ENCODE measurements at regions not wholly inside any gene's neighbourhood (a gene's known extent, or its start where the extent isn't known, plus 50 kb on each side); places are given as distances from the start of the nearest gene placed in this dataset.

DNA sequence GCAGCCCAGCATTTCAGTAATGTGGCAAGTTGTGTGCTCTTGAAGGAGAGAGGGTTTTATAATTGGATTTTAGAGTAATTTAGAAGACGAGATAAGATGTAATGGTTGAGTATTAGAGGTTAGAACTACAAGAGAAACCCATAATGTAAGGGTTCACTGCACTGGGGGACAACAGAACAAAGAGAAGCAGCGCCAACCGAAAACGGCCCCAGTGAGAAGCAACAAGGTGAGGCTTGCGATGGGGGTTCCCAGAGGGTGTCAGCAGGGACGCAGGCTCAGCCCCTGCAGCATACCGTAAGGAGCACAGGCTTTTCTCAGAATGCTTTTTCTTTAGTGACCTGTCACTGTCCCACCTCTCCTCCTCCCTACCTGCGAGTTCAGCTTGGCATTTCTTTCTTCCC lies 183.9 kb upstream of the ETAA1 start:
- no peak for DNase-seq

DNA sequence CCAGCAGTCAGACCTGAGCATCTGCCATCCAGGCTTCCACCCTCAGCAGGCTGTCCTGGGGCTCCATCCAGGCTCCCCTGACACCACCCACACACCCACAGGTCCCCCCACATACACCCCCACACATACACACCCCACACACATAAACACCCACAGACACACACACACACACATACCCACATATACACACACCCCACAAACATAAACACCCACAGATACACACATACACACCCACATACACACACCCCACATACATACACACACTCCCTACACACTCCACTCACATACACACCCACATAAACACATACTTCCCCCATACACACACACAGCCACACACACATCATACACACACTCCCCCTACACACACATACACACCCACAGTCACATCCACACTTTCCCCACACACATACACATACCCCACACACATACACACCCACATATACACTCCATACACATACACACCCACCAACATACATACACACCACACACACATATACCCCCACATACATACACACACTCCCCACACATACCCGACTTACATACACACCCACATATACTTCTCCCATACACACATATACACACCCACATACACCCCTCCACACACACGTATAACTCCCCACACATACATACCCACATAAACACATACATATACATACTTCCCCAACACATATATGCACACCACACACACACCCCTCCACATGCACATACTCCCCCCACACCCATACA lies 183.3 kb upstream of the ETAA1 start:
- DNase-seq, result no peak

DNA sequence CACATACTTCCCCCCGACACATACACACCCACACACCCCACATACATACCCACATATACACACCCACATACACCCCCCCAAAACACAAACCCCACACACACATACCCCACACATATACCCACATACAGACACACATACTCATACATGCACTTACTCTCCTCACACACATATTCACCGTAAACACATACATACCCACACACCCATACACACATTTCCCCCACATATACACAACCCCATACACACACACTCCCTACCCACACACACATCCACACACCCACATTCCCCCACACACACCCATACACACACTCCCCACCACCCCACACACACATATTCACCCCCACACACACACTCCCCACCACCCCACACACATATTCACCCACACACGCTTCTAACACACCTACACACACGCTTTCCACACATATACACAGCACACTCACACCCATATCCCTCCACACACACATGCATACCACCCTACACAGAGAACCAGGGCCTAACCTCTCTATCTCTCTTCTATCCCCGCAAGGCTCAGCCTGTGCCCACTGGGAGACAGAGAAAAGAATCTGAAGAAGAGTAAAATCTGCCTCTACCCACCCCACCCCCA lies 182.4 kb upstream of the ETAA1 start:
- no peak for DNase-seq

DNA sequence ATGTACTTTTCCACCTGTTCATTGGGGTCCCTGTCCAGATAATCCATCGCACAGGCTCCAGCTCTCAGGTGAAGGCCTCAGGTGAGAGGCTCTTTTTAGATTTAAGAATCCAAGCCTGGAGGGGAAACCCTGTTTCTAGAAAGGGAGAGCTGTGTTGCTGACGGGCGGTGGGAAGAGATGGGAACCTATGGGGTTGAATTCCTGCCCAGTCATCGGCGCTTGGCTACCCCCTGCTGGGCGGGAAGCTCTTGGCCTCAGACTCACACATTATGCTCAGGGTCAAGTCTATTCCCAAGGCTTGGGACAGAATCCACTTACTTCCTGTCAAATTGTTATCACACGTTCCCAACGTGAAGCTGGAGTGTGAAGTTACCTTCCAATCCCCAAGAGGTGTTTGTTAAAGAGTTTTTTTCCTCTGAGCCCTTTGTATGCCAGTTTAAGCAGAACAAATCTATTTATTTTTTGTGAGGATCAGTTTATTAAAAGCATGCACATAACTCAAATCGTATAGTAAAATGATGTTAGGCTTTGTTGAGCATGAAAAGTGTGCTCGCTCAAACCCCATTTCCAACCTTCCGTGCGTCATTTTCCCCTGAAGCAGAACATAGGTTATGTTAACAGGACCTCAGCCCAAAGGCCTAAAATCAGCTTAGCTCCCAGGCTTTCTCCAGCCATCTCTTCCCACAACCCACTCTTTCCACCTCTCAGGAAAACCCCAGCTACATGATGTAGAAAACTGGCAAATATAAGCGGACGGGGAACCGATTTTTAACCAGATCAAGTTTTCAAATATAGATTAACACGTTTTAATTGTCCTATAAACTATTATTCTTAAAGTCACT lies 181.7 kb upstream of the ETAA1 start:
- no peak for DNase-seq

DNA sequence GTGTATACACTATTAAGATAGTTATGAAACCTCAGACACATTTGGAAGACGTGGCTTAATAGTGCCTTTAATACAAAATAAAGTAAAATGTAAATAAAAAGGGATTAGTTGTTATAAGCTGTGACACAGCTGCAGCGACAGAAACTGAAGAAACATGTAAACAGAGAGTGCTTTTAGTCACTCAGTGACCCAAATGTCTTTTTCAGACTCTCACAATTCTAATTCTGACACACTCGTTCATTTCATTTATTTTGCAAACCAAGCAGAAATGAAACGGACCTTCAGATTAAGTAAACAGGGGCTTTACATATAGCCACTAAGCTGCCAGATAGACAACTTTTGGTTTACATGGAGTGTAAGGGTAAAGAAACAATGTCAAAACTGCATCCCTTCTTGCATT lies 181.0 kb upstream of the ETAA1 start:
- no peak for DNase-seq

DNA sequence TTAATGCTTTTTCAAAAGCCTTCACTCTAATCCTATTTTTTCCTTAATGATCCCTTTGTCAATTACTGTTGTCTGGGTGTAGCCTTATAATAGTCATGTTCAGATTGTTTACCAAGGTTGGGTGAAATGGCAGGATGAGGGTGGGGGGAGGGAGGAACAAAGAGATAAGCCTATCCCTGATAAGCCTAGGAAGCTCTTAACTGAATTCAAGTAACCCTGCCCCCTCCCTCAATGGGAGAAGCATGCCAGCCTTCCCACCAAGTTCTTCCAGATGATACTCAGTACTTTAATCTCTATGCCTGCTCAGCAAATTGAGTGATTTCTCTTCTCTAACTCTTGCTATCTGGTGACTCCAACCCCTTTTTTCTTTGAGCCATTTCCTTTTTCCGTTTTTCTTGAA lies 180.3 kb upstream of the ETAA1 start:
- DNase-seq, result no peak

DNA sequence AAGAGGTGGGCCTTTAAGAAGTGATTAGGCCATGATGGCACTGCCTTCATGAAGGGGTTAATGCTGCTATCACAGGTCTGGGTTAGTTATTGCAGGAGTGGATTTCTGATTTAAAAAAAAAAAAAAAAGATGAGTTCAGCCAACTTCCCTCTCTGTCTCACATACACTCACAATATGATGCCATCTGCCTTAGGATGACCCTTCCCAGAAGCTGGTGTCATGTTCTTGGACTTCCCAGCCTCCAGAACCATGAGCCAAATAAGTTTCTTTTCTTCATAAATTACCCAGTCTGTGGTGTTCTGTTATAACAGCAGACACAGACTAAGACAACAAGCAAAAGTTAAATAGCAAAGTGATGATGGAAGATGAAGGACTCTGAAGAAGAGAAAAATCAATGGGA lies 179.7 kb upstream of the ETAA1 start:
- DNase-seq, result no peak

DNA sequence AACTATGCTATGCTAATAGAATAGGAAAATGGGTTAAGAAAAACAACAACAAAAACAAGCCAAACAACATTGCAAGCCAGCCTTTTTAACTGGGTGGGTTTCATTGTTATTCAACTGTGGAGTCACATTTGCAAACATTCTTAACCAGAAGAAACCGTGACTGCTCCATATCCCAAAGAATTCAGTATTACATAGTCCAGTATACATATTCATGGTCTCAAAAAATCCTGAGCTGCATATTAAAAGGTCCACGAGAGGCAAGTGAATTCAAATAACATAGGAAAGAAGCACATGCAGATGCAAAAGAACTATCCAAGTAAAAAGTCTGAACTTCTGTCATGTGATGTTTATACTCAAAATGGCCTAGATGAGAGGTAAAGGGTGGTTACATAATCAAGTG lies 179.1 kb upstream of the ETAA1 start:
- no peak for DNase-seq

DNA sequence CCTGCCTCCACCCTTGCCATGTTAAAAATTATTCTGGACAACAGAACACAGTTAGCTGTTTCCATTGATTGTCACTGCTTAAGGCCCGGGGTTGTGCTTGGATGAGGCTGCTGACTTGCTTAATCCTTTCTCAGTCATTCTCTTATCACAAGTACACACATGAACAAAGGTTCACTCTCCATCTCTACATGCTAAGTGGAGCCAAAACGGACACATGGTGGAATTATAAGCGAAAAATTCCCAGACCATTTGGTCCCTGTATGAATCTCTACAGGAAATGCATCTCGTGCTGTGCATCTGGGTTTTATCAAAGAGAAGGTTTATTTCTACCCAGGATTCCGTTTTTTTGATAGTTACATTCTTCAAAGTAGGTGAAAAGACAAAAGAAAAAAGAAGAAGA lies 177.5 kb upstream of the ETAA1 start:
- no peak for DNase-seq

DNA sequence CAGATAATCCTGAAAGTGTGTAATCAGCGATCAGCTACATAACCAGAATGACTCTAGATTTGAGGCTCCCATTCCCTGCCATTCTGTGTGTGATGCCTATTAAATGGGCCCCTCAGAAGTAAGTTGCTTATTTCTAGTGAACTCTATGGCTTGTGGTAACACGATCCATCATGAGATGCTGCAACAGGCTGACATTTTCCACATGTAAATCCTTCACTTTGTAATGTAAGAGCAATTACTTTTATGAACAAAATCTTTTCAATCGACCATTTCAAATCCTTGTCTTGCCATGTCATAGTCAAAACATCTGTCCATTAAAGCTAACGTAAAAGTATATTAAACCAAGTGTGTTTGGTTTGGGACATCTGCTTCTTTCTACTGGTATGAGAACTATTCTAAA lies 175.9 kb upstream of the ETAA1 start:
- no peak for DNase-seq

DNA sequence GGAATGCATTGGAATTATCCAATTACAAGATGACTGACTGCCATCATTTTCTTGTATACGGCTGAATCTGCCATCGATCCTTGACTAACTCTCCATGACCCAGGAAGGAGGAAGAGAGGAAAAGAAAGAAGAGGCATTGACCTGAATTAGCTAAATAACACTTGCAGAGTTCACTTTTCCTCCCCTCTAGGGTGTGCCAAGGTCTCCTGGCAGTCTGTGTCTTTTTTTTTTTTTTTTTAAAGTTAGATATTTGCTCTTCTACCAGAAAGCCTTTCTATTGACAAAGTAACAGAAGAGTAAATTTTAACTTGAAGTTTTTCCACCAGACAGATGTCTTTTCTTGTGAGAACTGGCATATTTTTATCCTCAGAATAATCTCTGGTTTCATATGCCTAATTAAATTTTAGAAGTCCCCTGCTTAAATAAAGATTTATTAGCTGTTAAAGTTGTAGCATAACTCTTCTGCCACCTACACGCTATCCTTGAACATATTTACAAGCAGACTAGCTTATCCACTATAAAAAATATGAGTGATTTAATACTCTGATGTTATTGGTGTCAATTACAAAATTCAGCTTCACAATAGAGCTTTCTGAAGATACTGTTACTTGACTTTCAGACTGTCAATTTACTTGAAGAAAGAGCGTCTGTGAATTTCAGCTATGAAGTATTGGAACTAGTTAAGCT lies 171.7 kb upstream of the ETAA1 start:
- no peak for DNase-seq

DNA sequence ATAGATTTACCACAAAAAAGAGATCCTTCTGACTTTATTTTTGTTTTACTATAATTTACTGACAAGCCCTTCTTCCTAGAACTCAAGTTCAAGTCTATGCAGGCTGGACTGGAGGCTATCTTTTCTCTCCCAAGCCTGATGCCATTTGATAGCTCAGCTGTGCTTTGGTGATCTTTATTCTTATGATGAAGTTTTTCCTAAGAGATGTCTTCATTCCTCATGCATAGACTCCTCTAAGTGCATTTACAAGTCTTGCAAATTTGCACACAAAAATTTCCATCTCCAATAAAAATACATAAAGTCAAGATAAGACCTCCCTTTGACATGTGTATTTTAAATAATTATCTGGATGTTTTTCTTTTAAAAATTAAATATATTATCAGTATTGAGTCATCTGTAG lies 167.4 kb upstream of the ETAA1 start:
- no peak for DNase-seq

DNA sequence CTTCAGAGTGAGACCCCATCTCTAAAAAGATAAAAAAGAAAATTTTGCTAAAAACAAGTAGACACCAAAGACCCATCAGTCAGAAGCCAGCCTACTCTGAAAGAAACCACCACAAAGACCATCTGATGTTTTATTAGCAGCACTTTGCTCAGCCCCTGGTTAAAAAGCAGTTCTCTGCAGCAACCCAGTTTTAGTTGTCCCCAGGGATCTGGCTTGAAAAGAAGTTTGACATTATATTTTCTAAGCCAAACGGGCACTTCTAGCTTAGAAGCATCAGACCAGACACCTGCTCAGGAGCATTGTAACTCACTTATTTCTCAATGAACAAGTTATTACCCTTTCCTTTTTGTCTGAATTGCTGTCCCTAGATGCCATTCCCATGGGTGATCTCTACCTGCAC lies 164.2 kb upstream of the ETAA1 start:
- DNase-seq, result peak; percentile 13

DNA sequence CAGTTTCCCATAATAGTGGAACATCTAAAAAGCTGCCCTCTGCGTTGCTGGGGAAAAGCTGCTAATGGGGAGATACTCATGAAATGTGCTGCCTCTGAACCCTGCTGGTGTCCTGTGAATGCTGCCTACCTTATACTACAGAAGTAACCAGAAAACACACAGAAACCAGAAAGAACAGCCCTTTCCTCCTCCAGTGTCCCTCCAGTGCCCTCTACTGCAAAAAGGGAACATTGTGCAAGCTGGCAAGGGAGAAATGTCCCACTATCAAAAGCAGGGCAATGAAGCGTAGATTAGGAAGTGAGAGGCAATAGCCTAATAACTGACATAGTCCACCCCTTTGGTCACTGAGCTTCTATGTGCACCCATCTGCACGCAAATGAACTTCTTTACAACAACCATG lies 162.7 kb upstream of the ETAA1 start:
- DNase-seq, result no peak

DNA sequence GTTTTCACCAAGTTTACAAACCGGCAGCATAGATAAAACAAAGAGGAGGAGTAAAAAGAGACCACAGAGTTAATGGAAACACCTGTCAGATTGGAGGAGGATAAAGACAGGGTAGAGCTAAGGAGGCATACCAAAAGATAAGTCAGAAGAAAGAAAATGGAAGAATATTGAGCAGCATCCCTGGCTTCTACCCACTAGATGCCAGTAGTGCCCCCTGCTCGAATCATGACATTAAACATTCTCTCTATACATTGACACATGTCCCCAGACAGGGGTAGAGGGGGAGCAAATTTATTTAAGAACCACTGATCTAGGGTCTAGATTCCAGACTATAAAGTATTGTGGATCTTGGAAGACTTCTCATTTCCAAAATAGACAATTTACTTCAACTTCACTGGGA lies 159.8 kb upstream of the ETAA1 start:
- no peak for DNase-seq

DNA sequence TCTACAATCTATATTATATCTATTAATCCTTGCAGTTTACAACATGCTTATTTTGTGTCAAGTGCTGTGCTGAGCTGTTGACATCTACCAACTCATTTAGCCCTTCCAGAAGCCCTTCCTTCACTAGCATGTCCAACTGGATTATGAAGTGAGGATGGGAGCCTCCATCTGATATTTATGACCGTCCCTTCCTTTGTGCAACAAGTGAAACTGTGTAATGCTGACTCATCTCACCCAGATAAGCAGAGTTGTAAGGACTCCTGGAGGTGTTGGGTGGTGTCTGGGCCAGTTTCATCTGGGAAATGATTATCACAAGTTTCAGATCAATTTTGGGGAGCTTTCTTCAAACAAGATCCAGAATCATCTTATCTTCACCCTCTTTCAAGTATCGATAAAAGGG lies 156.6 kb upstream of the ETAA1 start:
- DNase-seq, result no peak

DNA sequence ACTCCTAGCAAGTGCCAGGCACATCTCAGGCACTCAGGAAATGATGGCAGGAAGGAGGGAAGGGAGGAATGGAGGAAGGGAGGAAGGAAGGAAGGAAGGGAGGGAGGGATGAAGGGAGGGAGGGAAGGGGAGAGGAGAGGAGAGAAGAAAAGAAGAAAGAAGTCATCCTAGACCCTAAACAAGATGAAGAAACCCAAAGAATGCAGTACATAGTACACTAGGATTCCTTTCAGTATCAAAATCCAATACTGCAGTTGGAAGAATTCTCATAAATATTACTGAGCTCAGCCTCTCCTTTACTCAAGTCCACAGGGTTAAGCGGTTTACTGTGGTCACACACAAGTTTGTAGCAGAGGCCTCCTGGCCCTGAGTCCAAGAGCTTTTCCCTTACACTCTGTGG lies 155.7 kb upstream of the ETAA1 start:
- no peak for DNase-seq

DNA sequence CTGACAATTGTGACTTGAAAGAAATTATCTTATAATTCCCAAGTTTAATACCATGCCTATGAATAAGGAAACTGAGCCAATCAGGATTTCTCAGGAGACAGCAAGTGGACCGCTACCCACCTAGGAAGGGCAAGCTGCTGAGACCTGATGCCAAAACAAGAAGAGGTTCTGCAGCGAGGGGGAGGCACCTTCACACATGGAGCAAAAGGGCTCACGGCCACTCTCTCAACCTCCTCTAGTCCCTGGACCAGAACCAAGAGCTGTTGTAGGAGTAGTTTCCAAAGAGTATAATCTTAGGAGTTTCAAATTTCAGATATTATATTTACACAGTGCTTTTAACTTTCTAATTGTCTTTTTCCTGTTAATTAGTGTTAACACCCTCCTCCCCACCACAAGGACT lies 154.7 kb upstream of the ETAA1 start:
- peak; percentile 84 for DNase-seq

DNA sequence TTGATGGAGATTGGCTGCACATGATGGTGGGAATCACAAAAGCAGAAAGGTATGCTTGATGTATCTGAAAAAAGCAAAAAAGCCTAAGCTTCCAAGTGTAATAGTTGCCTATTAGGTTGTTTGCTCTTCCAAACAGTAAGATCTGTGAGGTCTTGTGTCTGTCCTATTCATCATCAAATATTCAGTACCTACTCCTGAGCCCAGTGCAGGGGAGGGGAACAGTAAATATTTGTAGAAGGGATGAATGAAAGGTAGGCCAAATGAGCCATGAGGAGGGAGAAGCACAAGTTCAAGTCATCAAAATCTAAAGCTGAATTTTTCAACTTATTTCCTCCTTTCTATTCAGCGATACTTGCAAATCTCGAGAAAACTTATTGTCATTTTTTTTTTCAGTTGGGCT lies 153.2 kb upstream of the ETAA1 start:
- DNase-seq, result peak; percentile 46

DNA sequence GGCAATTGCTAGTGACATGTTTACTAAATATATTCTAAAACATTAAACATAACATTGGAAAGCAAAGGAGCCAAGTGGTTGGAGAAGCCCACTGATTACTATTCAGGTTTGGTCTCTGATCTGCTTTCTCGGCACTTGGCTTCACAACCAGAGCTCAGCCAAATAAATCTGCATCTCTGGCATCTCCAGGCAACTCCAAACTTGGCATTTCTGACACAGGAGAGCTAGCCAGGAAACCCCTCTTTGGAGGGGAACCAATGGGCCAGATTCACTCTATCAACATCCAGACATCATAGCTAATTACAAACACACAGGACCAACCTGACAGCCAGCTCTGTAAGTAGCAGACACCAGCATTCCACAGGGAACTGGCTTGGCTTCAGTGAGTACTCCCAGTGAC lies 150.3 kb upstream of the ETAA1 start:
- no peak for DNase-seq

DNA sequence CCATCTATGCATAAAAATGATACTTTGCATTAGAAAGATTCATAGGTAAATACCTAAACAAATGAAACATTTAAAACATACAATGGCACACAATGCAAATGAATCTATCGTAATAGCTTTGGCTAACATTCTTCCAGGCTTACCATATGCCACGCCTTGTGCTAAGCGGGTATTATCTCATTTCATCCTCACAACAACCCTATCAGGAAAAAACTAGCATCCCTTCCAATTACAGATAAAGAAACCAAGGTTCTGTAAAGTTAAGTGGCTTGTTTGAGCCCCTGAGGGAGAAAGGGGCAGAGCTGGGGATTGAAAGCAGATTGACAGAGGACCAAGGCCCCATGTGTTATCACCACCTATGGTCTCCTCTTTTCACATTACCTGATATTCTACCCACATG lies 145.4 kb upstream of the ETAA1 start:
- no peak for DNase-seq

DNA sequence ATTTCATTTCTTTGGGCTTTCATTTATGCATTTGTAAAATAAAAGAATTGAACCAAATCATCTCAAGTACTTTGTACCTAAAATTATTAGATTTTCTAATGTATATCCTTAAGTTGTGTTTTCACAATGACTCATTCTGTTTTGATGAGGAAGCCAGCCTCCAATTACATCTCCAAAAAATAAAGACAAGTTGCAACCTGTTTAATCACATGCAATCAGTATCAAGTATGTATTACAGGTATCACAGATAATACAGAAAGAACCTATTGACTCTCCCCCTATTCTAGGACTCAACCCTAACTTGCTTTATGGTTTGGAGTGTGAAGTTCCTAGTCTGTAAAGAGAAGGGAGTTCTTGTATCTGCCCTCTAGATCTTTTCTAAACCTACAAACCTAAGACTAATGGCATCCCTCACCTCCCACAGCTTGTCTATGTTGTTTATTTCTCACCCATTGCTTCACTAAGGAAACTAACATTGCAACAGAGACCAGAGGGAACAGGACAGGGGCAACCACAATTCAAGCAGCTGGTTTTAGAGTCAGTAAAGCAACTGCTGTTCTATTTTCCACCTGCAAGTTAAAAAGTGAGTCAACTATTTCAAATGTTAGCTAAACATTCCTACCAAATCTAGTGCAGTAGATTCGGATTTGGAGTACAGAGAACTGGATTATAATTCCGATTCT lies 141.1 kb upstream of the ETAA1 start:
- peak; percentile 73 for DNase-seq

DNA sequence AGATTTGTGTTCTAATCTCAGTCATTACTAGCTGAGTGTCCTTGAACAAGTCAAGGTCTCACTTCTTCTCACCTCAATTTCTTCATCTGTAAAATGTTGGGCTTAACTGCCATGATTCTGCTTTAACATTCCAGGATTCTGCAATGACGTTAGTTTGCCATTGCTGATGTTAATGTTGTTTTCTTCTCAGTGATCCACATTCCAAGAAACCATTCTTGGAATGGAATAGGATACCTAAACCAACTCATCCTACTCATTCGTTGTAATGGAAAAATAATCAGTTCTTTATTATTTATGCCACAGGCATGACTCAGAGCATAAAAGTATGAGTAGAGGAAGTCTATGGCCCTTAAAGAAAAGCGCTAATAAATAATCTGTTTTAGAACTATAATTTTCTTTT lies 140.2 kb upstream of the ETAA1 start:
- no peak for DNase-seq
